Kidney epithelial cell (primary cell): ENCODE measurements at regions not wholly inside any gene's neighbourhood (a gene's known extent, or its start where the extent isn't known, plus 50 kb on each side); places are given as distances from the start of the nearest gene placed in this dataset.

Experiments used
- DNase-seq: peaks from one replicate; pipeline ENCODE4 v3.0.0-alpha.2; 2010; ENCODE audit warnings: low read depth
- H3K27me3 ChIP-seq: 2 replicates; pipeline ENCODE4 v1.6.0; 2011; ENCODE audit warnings: low read length; ENCODE audit not compliant: control insufficient read depth, insufficient read depth
- H3K36me3 ChIP-seq: 2 replicates; pipeline ENCODE4 v1.5.1; 2011; ENCODE audit warnings: low read length; ENCODE audit not compliant: control insufficient read depth, insufficient read depth
- H3K4me3 ChIP-seq: 2 replicates; pipeline ENCODE4 v1.5.1; 2011; ENCODE audit warnings: low read depth, mild to moderate bottlenecking, control low read depth, low read length
- CTCF ChIP-seq: IDR thresholded peaks from 2 replicates; pipeline ENCODE4 v1.5.1; 2011; ENCODE audit warnings: mild to moderate bottlenecking, moderate library complexity, low read length, control low read depth, inconsistent platforms; ENCODE audit not compliant: insufficient read depth, poor library complexity, severe bottlenecking

GRCh38 chr5:88450239-88450638 lies 181.6 kb upstream of the TMEM161B start:
- TF ChIP-seq CTCF: no peak
- Histone ChIP-seq H3K4me3 (no peak overlapping the region), H3K36me3 (no peaks in the 10 kb centered on the region), H3K27me3 (no peaks in the 10 kb centered on the region)
- DNase-seq: no peak

GRCh38 chr5:88438006-88438405 lies 169.4 kb upstream of the TMEM161B start:
- H3K4me3 ChIP-seq: no peak overlapping the region
- peak; percentile 28 for DNase-seq

GRCh38 chr5:88436290-88436689 lies 167.6 kb upstream of the TMEM161B start:
- no peaks in the 10 kb centered on the region for H3K27me3 ChIP-seq
- H3K4me3 ChIP-seq: no peak overlapping the region
- no peak for TF ChIP-seq CTCF
- no peaks in the 10 kb centered on the region for H3K36me3 ChIP-seq
- no peak for DNase-seq

More at GRCh38 chr5:88438006-88438405, 169.4 kb upstream of the TMEM161B start:
- H3K36me3 ChIP-seq: no peaks in the 10 kb centered on the region
- H3K27me3 ChIP-seq: no peaks in the 10 kb centered on the region
- TF ChIP-seq CTCF: no peak

GRCh38 chr5:88428633-88429032 lies 160.0 kb upstream of the TMEM161B start:
- no peaks in the 10 kb centered on the region for H3K27me3 ChIP-seq
- DNase-seq: no peak
- no peaks in the 10 kb centered on the region for H3K36me3 ChIP-seq
- no peak for TF ChIP-seq CTCF
- no peak overlapping the region for H3K4me3 ChIP-seq

- no peak for DNase-seq
- H3K4me3 ChIP-seq: no peak overlapping the region
- H3K36me3 ChIP-seq: no peaks in the 10 kb centered on the region
- no peak for TF ChIP-seq CTCF
- no peaks in the 10 kb centered on the region for H3K27me3 ChIP-seq
These were observed 157.8 kb upstream of the TMEM161B start for GRCh38 chr5:88426441-88426840.

GRCh38 chr5:88425124-88425523 lies 156.5 kb upstream of the TMEM161B start:
- Histone ChIP-seq H3K27me3 (no peaks in the 10 kb centered on the region), H3K36me3 (no peaks in the 10 kb centered on the region), H3K4me3 (no peak overlapping the region)
- no peak for DNase-seq
- TF ChIP-seq CTCF: no peak
